IPS-18a (cell line): ENCODE measurements at regions not wholly inside any gene's neighbourhood (a gene's known extent, or its start where the extent isn't known, plus 50 kb on each side); places are given as distances from the start of the nearest gene placed in this dataset.

ENCODE experiments used
- H3K27ac ChIP-seq: one replicate; pipeline ENCODE4 v1.5.1; 2013; ENCODE audit warnings: low read length
- H3K27me3 ChIP-seq: one replicate; pipeline ENCODE4 v1.6.1; 2013; ENCODE audit warnings: mild to moderate bottlenecking, low read length; ENCODE audit not compliant: control insufficient read depth, insufficient read depth
- H3K36me3 ChIP-seq: one replicate; pipeline ENCODE4 v1.6.1; 2013; ENCODE audit warnings: low read depth, low read length; ENCODE audit not compliant: control insufficient read depth
- H3K4me1 ChIP-seq: one replicate; pipeline ENCODE4 v1.6.1; 2013; ENCODE audit warnings: low read depth, low read length; ENCODE audit not compliant: control insufficient read depth
- H3K4me3 ChIP-seq: one replicate; pipeline ENCODE4 v1.5.1; 2013; ENCODE audit warnings: low read length
- H3K9ac ChIP-seq: one replicate; pipeline ENCODE4 v1.6.1; 2013; ENCODE audit warnings: mild to moderate bottlenecking, low read length, moderate library complexity
- H3K9me3 ChIP-seq: one replicate; pipeline ENCODE4 v1.6.1; 2013; ENCODE audit warnings: low read depth, low read length; ENCODE audit not compliant: control insufficient read depth

DNA sequence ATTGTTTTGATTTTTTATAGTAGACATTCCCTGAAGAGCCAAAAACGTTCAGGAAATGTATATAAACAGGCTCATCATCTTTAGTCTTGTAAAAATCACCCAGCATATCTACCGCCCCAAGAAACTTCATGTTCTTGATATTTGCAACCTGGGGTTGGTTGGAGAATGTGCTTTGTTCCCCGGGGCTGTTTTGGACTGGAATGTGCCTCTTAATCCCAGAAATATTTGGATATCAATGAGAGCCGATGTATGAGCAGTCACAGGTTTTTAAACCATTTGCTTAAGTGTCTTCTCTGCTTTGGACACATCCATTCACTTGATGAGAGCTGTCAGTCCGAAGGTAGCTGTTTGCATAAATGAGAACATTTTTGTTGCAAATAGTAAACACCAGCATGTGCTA is 449.7 kb downstream of the PCDH7 start:
- H3K27ac ChIP-seq: no peak overlapping the region
- H3K4me1 ChIP-seq: peaks cover 8% of the 10 kb centered on the region
- no peak overlapping the region for H3K4me3 ChIP-seq
- H3K9me3 ChIP-seq: no peaks in the 10 kb centered on the region
- no peak overlapping the region for H3K9ac ChIP-seq
- H3K36me3 ChIP-seq: no peaks in the 10 kb centered on the region
- H3K27me3 ChIP-seq: no peaks in the 10 kb centered on the region

- Histone ChIP-seq H3K9ac (no peak overlapping the region), H3K9me3 (no peaks in the 10 kb centered on the region), H3K4me3 (no peak overlapping the region), H3K4me1 (peaks cover 8% of the 10 kb centered on the region), H3K36me3 (no peaks in the 10 kb centered on the region), H3K27ac (no peak overlapping the region), H3K27me3 (no peaks in the 10 kb centered on the region)
These were observed 451.2 kb downstream of the PCDH7 start for GRCh38 chr4:31171362-31171761.

DNA sequence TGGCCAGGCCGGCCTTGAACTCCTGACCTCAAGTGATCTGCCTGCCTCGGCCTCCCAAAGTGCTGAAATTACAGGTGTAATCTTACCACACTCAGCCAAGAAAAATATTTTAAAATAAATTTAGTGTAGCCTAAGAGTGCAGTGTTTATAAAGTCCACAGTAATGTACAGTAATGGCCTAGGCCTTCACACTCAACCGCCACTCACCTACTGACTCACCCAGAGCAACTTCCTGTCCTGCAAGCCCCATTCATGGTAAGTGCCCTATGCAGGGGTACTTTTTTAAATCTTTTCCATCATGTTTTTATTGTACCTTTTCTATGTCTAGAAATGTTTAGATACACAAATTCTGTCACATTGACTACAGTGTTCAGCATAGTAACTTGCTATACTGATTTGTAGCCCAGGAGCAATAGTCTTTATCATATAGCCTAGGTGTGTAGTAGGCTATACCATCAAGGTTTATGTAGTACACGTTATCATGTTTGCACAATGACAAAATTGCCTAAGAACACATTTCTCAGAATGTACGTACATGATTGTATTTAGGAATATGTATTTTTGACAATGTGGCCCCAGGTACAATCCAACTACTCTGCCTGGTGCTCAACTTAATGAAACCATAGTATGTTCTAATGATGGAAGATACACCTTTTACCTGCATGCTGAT is 455.2 kb downstream of the PCDH7 start:
- no peak overlapping the region for H3K27ac ChIP-seq
- H3K27me3 ChIP-seq: no peaks in the 10 kb centered on the region
- peaks cover 2% of the 10 kb centered on the region for H3K4me1 ChIP-seq
- H3K9me3 ChIP-seq: no peaks in the 10 kb centered on the region
- no peaks in the 10 kb centered on the region for H3K36me3 ChIP-seq
- no peak overlapping the region for H3K4me3 ChIP-seq
- no peak overlapping the region for H3K9ac ChIP-seq

DNA sequence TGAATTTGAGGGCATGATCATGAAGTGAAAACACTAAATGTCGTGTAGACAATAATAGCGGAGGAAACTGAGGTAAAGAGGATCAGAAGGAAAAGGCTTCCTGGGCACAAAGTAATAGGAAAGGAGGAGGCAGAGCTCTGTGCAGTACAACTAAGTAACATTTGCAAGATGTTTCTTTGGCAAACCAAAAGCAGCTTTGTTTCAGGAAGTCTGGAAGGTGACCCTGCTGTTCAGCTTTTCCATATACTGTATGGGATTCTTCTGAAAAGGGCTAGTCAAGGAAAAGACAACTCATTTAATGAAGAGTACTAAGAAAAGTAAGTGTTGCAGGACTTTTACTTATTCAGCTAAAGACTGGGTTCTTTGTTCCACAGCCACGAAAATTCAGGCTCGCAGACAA is 463.1 kb downstream of the PCDH7 start:
- peaks cover 4% of the 10 kb centered on the region for H3K9me3 ChIP-seq
- no peak overlapping the region for H3K4me3 ChIP-seq
- no peak overlapping the region for H3K9ac ChIP-seq
- H3K36me3 ChIP-seq: no peaks in the 10 kb centered on the region
- H3K27me3 ChIP-seq: no peaks in the 10 kb centered on the region
- H3K4me1 ChIP-seq: no peaks in the 10 kb centered on the region
- no peak overlapping the region for H3K27ac ChIP-seq

GRCh38 chr4:31185014-31185585 is 464.9 kb downstream of the PCDH7 start:
- Histone ChIP-seq H3K9me3 (peaks cover 4% of the 10 kb centered on the region), H3K4me3 (no peak overlapping the region), H3K9ac (no peak overlapping the region), H3K36me3 (no peaks in the 10 kb centered on the region), H3K27ac (no peak overlapping the region), H3K27me3 (no peaks in the 10 kb centered on the region), H3K4me1 (no peaks in the 10 kb centered on the region)

- H3K27me3 ChIP-seq: no peaks in the 10 kb centered on the region
- no peaks in the 10 kb centered on the region for H3K36me3 ChIP-seq
- no peak overlapping the region for H3K9ac ChIP-seq
- no peaks in the 10 kb centered on the region for H3K4me1 ChIP-seq
- H3K4me3 ChIP-seq: no peak overlapping the region
- no peak overlapping the region for H3K27ac ChIP-seq
- H3K9me3 ChIP-seq: peaks cover 4% of the 10 kb centered on the region
These were observed 467.8 kb downstream of the PCDH7 start for GRCh38 chr4:31187979-31188378.

DNA sequence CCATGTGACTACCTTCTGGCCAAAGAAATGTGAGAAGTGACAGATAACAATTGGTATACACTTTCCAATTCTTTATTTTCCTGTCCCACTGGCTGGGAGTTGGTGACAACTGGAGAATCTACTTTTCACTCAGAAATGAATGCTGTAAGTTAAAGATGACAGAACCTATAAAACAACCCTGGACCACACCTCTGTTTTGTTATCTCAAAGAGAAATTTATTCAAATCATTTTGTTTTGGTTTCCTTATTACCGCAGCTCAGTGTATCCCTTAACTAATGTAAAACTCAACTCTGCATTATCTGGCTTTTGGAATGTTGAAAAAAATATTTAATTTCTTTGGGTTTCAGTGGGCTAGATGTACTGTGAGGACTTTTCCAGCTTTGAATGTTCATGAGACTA is 469.8 kb downstream of the PCDH7 start:
- H3K9ac ChIP-seq: no peak overlapping the region
- H3K27me3 ChIP-seq: no peaks in the 10 kb centered on the region
- peaks cover 4% of the 10 kb centered on the region for H3K9me3 ChIP-seq
- H3K27ac ChIP-seq: no peak overlapping the region
- H3K4me3 ChIP-seq: no peak overlapping the region
- H3K4me1 ChIP-seq: no peaks in the 10 kb centered on the region
- no peaks in the 10 kb centered on the region for H3K36me3 ChIP-seq

- no peaks in the 10 kb centered on the region for H3K4me1 ChIP-seq
- H3K27me3 ChIP-seq: no peaks in the 10 kb centered on the region
- peaks cover 4% of the 10 kb centered on the region for H3K9me3 ChIP-seq
These were observed 470.5 kb downstream of the PCDH7 start for GRCh38 chr4:31190671-31191070.

GRCh38 chr4:31192341-31192740 is 472.2 kb downstream of the PCDH7 start:
- no peak overlapping the region for H3K4me3 ChIP-seq
- no peak overlapping the region for H3K9ac ChIP-seq

More at GRCh38 chr4:31190671-31191070, 470.5 kb downstream of the PCDH7 start:
- no peak overlapping the region for H3K9ac ChIP-seq
- no peaks in the 10 kb centered on the region for H3K36me3 ChIP-seq
- H3K4me3 ChIP-seq: no peak overlapping the region
- no peak overlapping the region for H3K27ac ChIP-seq

DNA sequence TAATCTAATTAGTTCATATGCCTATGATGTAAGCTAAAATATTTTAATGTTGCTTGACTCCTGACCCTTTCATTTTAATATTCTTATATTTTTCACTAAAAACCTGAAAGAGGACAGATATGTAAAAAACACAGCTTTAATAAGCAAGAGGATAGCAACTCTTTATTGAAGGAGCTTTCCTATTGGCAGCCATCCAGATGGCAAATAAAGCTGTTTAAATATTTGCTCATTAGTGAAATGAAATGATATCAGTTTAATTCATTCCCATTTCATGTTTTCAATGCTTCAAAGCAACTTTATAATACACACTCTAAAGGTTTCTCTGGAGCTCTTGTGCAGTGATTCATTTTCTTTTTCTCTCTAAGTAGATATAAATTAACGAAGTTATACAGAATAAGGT is 473.4 kb downstream of the PCDH7 start:
- Histone ChIP-seq H3K9me3 (no peaks in the 10 kb centered on the region), H3K9ac (no peak overlapping the region), H3K4me3 (no peak overlapping the region), H3K27ac (no peak overlapping the region), H3K4me1 (no peaks in the 10 kb centered on the region), H3K36me3 (no peaks in the 10 kb centered on the region), H3K27me3 (no peaks in the 10 kb centered on the region)

More at GRCh38 chr4:31192341-31192740, 472.2 kb downstream of the PCDH7 start:
- H3K9me3 ChIP-seq: no peaks in the 10 kb centered on the region
- H3K36me3 ChIP-seq: no peaks in the 10 kb centered on the region
- H3K27me3 ChIP-seq: no peaks in the 10 kb centered on the region
- H3K4me1 ChIP-seq: no peaks in the 10 kb centered on the region
- no peak overlapping the region for H3K27ac ChIP-seq

- Histone ChIP-seq H3K36me3 (no peaks in the 10 kb centered on the region), H3K9me3 (no peaks in the 10 kb centered on the region), H3K4me1 (no peaks in the 10 kb centered on the region), H3K4me3 (no peak overlapping the region), H3K27me3 (no peaks in the 10 kb centered on the region), H3K9ac (no peak overlapping the region), H3K27ac (no peak overlapping the region)
These were observed 474.7 kb downstream of the PCDH7 start for GRCh38 chr4:31194823-31195222.

DNA sequence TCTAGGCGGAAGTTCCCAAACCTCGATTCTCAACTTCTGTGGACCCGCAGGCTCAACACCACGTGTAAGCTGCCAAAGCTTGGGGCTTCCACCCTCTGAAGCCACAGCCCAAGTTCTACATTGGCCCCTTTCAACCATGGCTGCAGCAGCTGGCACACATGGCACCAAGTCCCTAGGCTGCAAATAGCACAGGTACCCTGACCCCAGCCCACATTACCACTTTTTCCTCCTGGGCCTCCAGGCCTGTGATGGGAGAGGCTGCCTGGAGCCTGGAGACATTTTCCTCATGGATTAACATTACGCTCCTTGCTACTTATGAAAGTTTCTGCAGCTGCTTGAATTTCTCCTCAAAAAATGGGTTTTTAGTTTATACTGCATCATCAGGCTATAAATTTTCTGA is 479.5 kb downstream of the PCDH7 start:
- Histone ChIP-seq H3K4me1 (no peaks in the 10 kb centered on the region), H3K9me3 (peaks cover 4% of the 10 kb centered on the region), H3K36me3 (no peaks in the 10 kb centered on the region), H3K27me3 (no peaks in the 10 kb centered on the region), H3K4me3 (no peak overlapping the region), H3K27ac (no peak overlapping the region), H3K9ac (no peak overlapping the region)
